ENCODE measurements at regions not wholly inside any gene's neighbourhood (a gene's known extent, or its start where the extent isn't known, plus 50 kb on each side); places are given as distances from the start of the nearest gene placed in this dataset.

- TF ChIP-seq EP300 (IDR thresholded peaks at IDR 0.05) (no peak), CTCF (IDR thresholded peaks at IDR 0.05) (no peak)
Observed at GRCh38 chr14:30499358-30499757, 59.6 kb upstream of the G2E3 start.

All from ovary (tissue), 3 donors.